Tibial nerve (tissue), 4 donors: ENCODE measurements at regions not wholly inside any gene's neighbourhood (a gene's known extent, or its start where the extent isn't known, plus 50 kb on each side); places are given as distances from the start of the nearest gene placed in this dataset.

Experiments
- DNase-seq, 2 donors: peaks; one replicate each; pipeline ENCODE4 v3.0.0-alpha.2; 2019; ENCODE audit warnings: low spot score in 2 of 2
- H3K27ac ChIP-seq, 4 donors: fragments of 200-600 bp; sonication (generic) in 3 of 4; one replicate each; pipeline ENCODE4 v1.5.1; 2017 to 2019; ENCODE audit warnings: mild to moderate bottlenecking in 1 of 4
- H3K27me3 ChIP-seq, 2 donors: fragments of 200-600 bp; sonication (generic) in 1 of 2; one replicate each; pipeline versions ENCODE4 v1.5.1 to v1.6.0; 2017 to 2019
- H3K36me3 ChIP-seq, 3 donors: fragments of 200-600 bp; sonication (generic); one replicate each; pipeline ENCODE4 v1.5.1; 2018 to 2019
- H3K4me1 ChIP-seq, 4 donors: fragments of 200-600 bp; sonication (generic) in 3 of 4; one replicate each; pipeline ENCODE4 v1.5.1; 2017 to 2019
- H3K4me3 ChIP-seq, 4 donors: fragments of 200-600 bp; sonication (generic) in 3 of 4; one replicate each; pipeline ENCODE4 v1.5.1; 2017 to 2019; ENCODE audit warnings: mild to moderate bottlenecking in 1 of 4, moderate library complexity in 1 of 4
- H3K9me3 ChIP-seq, 4 donors: fragments of 200-600 bp; sonication (generic) in 3 of 4; one replicate each; pipeline ENCODE4 v1.5.1; 2017 to 2019
- EP300 ChIP-seq, 2 donors: sonication (generic); formaldehyde crosslinking; IDR thresholded peaks; one replicate each; pipeline ENCODE4 v1.6.1; 2017; ENCODE audit warnings: antibody characterized with exemption in 2 of 2, mild to moderate bottlenecking in 1 of 2
- POLR2A ChIP-seq, 2 donors: fragments of 450-650 bp; IDR thresholded peaks; one replicate each; pipeline ENCODE4 v1.6.1; 2017; ENCODE audit warnings: antibody characterized with exemption in 2 of 2, mild to moderate bottlenecking in 2 of 2, moderate library complexity in 2 of 2
- WGBS, 2 donors: methylation state at CpG; one replicate each; pipeline ENCODE4 v1.1.5; 2018; 5-methylcytosine and 5-hydroxymethylcytosine counted together
- TF ChIP-seq, protein P1 (sequence below), 5 experiments: fragments of 200-600 bp in 3 of 5; fragments of 450-650 bp in 2 of 5; sonication (generic) in 3 of 5; IDR thresholded peaks; one replicate each; pipeline ENCODE4 v1.5.1; 2016 to 2019; ENCODE audit warnings: antibody characterized with exemption in 5 of 5, mild to moderate bottlenecking in 3 of 5, moderate library complexity in 2 of 5

- H3K9me3 ChIP-seq: no peaks in the 10 kb centered on the region
- no peak overlapping the region for H3K27ac ChIP-seq
- H3K4me3 ChIP-seq: no peak overlapping the region
- no peaks in the 10 kb centered on the region for H3K36me3 ChIP-seq
- no peak for DNase-seq
- TF ChIP-seq POLR2A (IDR thresholded peaks at IDR 0.05): no peak
- H3K27me3 ChIP-seq: no peaks in the 10 kb centered on the region
- WGBS, 2 donors: 64 to 77% methylated on average over 5 of the region's 5 CpGs
- H3K4me1 ChIP-seq: peaks cover 0 to 11% (median 0%) of the 10 kb centered on the region in 4 donors
These were observed 65.4 kb upstream of the ITGA11 start for GRCh38 chr15:68497206-68497910.

DNA sequence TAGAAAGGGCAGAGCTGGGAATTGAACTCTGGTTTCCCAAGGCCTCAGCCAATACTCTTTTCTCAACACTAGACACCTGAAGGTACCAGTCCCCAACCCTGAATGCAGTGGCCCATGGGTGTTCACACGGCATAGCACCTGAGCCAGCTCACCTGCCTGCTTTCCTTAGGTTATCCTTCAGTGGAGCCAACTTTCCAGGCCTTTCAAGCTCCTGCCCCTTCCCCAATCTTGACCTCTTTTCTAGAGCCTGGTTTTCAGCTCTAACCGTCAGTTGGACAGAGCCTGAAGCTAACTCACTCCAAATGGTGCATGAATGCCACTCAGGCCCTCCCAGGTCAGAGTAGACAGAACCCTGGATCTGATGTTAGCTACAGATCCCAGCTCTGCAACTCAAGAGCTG is 66.1 kb upstream of the ITGA11 start:
- DNase-seq: no peak
- peaks cover 0 to 11% (median 0%) of the 10 kb centered on the region in 4 donors for H3K4me1 ChIP-seq
- WGBS, 2 donors: 94 to 100% methylated on average over 2 of the region's 2 CpGs
- H3K36me3 ChIP-seq: no peaks in the 10 kb centered on the region
- H3K27me3 ChIP-seq: no peaks in the 10 kb centered on the region
- H3K9me3 ChIP-seq: no peaks in the 10 kb centered on the region
- H3K27ac ChIP-seq: no peak overlapping the region
- TF ChIP-seq EP300 (IDR thresholded peaks at IDR 0.05) (no peak), POLR2A (IDR thresholded peaks at IDR 0.05) (no peak)
- TF ChIP-seq, protein P1, sequence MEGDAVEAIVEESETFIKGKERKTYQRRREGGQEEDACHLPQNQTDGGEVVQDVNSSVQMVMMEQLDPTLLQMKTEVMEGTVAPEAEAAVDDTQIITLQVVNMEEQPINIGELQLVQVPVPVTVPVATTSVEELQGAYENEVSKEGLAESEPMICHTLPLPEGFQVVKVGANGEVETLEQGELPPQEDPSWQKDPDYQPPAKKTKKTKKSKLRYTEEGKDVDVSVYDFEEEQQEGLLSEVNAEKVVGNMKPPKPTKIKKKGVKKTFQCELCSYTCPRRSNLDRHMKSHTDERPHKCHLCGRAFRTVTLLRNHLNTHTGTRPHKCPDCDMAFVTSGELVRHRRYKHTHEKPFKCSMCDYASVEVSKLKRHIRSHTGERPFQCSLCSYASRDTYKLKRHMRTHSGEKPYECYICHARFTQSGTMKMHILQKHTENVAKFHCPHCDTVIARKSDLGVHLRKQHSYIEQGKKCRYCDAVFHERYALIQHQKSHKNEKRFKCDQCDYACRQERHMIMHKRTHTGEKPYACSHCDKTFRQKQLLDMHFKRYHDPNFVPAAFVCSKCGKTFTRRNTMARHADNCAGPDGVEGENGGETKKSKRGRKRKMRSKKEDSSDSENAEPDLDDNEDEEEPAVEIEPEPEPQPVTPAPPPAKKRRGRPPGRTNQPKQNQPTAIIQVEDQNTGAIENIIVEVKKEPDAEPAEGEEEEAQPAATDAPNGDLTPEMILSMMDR (IDR thresholded peaks at IDR 0.05): no peak
- no peak overlapping the region for H3K4me3 ChIP-seq

GRCh38 chr15:68499620-68500312 is 67.8 kb upstream of the ITGA11 start:
- Histone ChIP-seq H3K36me3 (no peaks in the 10 kb centered on the region), H3K9me3 (no peaks in the 10 kb centered on the region), H3K27me3 (no peaks in the 10 kb centered on the region), H3K4me1 (peaks cover 0 to 11% (median 0%) of the 10 kb centered on the region in 4 donors), H3K27ac (no peak overlapping the region), H3K4me3 (no peak overlapping the region)
- WGBS, 2 donors: 71 to 86% methylated on average over 5 of the region's 5 CpGs
- no peak for DNase-seq
- TF ChIP-seq, protein P1 (IDR thresholded peaks at IDR 0.05): no peak
- TF ChIP-seq EP300 (IDR thresholded peaks at IDR 0.05) (no peak), POLR2A (IDR thresholded peaks at IDR 0.05) (no peak)

GRCh38 chr15:68500363-68501258 is 68.6 kb upstream of the ITGA11 start:
- no peaks in the 10 kb centered on the region for H3K9me3 ChIP-seq
- no peaks in the 10 kb centered on the region for H3K36me3 ChIP-seq
- no peak overlapping the region for H3K27ac ChIP-seq
- H3K27me3 ChIP-seq: no peaks in the 10 kb centered on the region
- no peak overlapping the region for H3K4me3 ChIP-seq
- TF ChIP-seq EP300 (IDR thresholded peaks at IDR 0.05) (no peak), POLR2A (IDR thresholded peaks at IDR 0.05) (no peak)
- TF ChIP-seq, protein P1 (IDR thresholded peaks at IDR 0.05): no peak
- 48 to 54% methylated on average over 11 of the region's 11 CpGs for WGBS, 2 donors
- peaks cover 0 to 11% (median 0%) of the 10 kb centered on the region in 4 donors for H3K4me1 ChIP-seq
- no peak for DNase-seq

DNA sequence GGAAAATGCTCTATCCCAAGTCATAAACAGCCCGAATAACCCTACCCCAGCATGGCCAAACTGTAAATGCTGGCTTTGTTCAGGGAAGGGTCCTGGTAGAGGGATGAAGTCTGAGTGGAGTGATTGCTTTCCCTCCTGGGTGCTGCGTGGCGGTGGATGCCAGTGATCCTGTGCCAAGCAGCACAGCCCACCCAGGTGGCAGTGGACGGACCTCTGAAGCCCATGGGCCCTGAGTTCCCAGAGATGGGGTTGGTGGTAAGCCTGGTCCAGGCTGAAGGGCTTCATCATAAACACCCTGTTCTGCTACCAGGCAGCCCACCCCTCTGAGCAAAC is 69.3 kb upstream of the ITGA11 start:
- H3K4me3 ChIP-seq: no peak overlapping the region
- 42 to 65% methylated on average over 4 of the region's 4 CpGs for WGBS, 2 donors
- no peaks in the 10 kb centered on the region for H3K27me3 ChIP-seq
- DNase-seq: no peak
- peaks cover 0 to 11% (median 0%) of the 10 kb centered on the region in 4 donors for H3K4me1 ChIP-seq
- no peak for TF ChIP-seq EP300 (IDR thresholded peaks at IDR 0.05)
- TF ChIP-seq POLR2A (IDR thresholded peaks at IDR 0.05): no peak
- TF ChIP-seq, protein P1 (IDR thresholded peaks at IDR 0.05): no peak
- no peak overlapping the region for H3K27ac ChIP-seq
- H3K9me3 ChIP-seq: no peaks in the 10 kb centered on the region
- H3K36me3 ChIP-seq: no peaks in the 10 kb centered on the region
